Karpas-422 (cell line): ENCODE measurements at regions not wholly inside any gene's neighbourhood (a gene's known extent, or its start where the extent isn't known, plus 50 kb on each side); places are given as distances from the start of the nearest gene placed in this dataset.

Experiments used
- DNase-seq: peaks from one replicate; pipeline ENCODE4 v3.0.0-alpha.2; 2015
- H2AFZ ChIP-seq: fragments of 200-600 bp; sonication (generic); 2 replicates; pipeline ENCODE4 v1.6.1; 2014; ENCODE audit warnings: antibody characterized with exemption, low read length, mixed read lengths
- H3K27ac ChIP-seq: fragments of 200-600 bp; sonication (generic); 2 replicates; pipeline ENCODE4 v1.5.1; 2014; ENCODE audit warnings: mild to moderate bottlenecking, low read length, moderate library complexity
- H3K27me3 ChIP-seq: fragments of 200-600 bp; sonication (generic); 2 replicates; pipeline ENCODE4 v1.6.1; 2014; ENCODE audit warnings: low read length, mixed read lengths
- H3K36me3 ChIP-seq: fragments of 200-600 bp; sonication (generic); 2 replicates; pipeline ENCODE4 v1.6.1; 2014; ENCODE audit warnings: low read length, mixed read lengths; ENCODE audit not compliant: insufficient read depth
- H3K4me1 ChIP-seq: fragments of 200-600 bp; sonication (generic); 2 replicates; pipeline ENCODE4 v1.6.1; 2014; ENCODE audit warnings: mild to moderate bottlenecking, low read length, mixed read lengths
- H3K4me2 ChIP-seq: fragments of 200-600 bp; sonication (generic); 2 replicates; pipeline ENCODE4 v1.6.1; 2014; ENCODE audit warnings: low read length, low read depth, mild to moderate bottlenecking; ENCODE audit not compliant: poor library complexity, severe bottlenecking
- H3K4me3 ChIP-seq: fragments of 200-600 bp; sonication (generic); 2 replicates; pipeline ENCODE4 v1.5.1; 2014; ENCODE audit warnings: mild to moderate bottlenecking, antibody characterized with exemption, low read length, mixed read lengths
- H3K79me2 ChIP-seq: fragments of 200-600 bp; sonication (generic); 2 replicates; pipeline ENCODE4 v1.6.1; 2014; ENCODE audit warnings: mild to moderate bottlenecking, low read length, mixed read lengths
- H3K9ac ChIP-seq: fragments of 200-600 bp; sonication (generic); 2 replicates; pipeline ENCODE4 v1.6.0; 2014; ENCODE audit warnings: low read length
- H3K9me2 ChIP-seq: fragments of 200-600 bp; sonication (generic), shearing (Covaris generic); replicated peaks from 2 replicates; pipeline ENCODE4 v1.6.0; 2014; ENCODE audit warnings: mild to moderate bottlenecking, low read length, moderate library complexity; ENCODE audit not compliant: insufficient read depth
- H3K9me3 ChIP-seq: fragments of 300-700, 200-600 bp; sonication (generic); 2 replicates; pipeline ENCODE4 v1.6.1; 2014; ENCODE audit warnings: low read length, mixed read lengths
- H4K20me1 ChIP-seq: fragments of 200-600 bp; sonication (generic); 2 replicates; pipeline ENCODE4 v1.6.1; 2014; ENCODE audit warnings: mild to moderate bottlenecking, antibody characterized with exemption, low read length, low read depth; ENCODE audit not compliant: insufficient read depth

GRCh38 chr21:16248705-16249104 lies 518.9 kb downstream of the USP25 start:
- H3K9ac ChIP-seq, result no peak overlapping the region
- H3K27me3 ChIP-seq, result no peaks in the 10 kb centered on the region
- H3K4me2 ChIP-seq, result no peak overlapping the region
- no peak overlapping the region for H3K4me3 ChIP-seq
- no peak overlapping the region for H3K27ac ChIP-seq
- no peaks in the 10 kb centered on the region for H3K9me3 ChIP-seq
- no peaks in the 10 kb centered on the region for H3K79me2 ChIP-seq
- no peaks in the 10 kb centered on the region for H3K4me1 ChIP-seq
- DNase-seq, result no peak
- no peak overlapping the region for H2AFZ ChIP-seq
- H4K20me1 ChIP-seq, result no peaks in the 10 kb centered on the region
- no peaks in the 10 kb centered on the region for H3K36me3 ChIP-seq
- H3K9me2 ChIP-seq, result no peaks in the 10 kb centered on the region

- no peak overlapping the region for H3K4me3 ChIP-seq
- no peaks in the 10 kb centered on the region for H3K9me2 ChIP-seq
- H3K9ac ChIP-seq, result no peak overlapping the region
These were observed 520.5 kb downstream of the USP25 start for GRCh38 chr21:16250273-16250672.

GRCh38 chr21:16258844-16259611 lies 529.2 kb downstream of the USP25 start:
- H2AFZ ChIP-seq, result no peak overlapping the region
- no peak overlapping the region for H3K4me2 ChIP-seq
- H3K9ac ChIP-seq, result no peak overlapping the region

More at GRCh38 chr21:16250273-16250672, 520.5 kb downstream of the USP25 start:
- DNase-seq, result no peak
- Histone ChIP-seq H3K4me2 (no peak overlapping the region), H3K27me3 (no peaks in the 10 kb centered on the region), H4K20me1 (no peaks in the 10 kb centered on the region), H3K79me2 (no peaks in the 10 kb centered on the region), H2AFZ (no peak overlapping the region), H3K9me3 (no peaks in the 10 kb centered on the region), H3K4me1 (no peaks in the 10 kb centered on the region), H3K36me3 (no peaks in the 10 kb centered on the region), H3K27ac (no peak overlapping the region)

GRCh38 chr21:16262091-16262490 lies 532.3 kb downstream of the USP25 start:
- Histone ChIP-seq H3K9me2 (no peaks in the 10 kb centered on the region), H3K27ac (no peak overlapping the region), H3K36me3 (no peaks in the 10 kb centered on the region), H3K4me1 (no peaks in the 10 kb centered on the region), H3K4me2 (no peak overlapping the region), H3K9ac (no peak overlapping the region), H3K9me3 (no peaks in the 10 kb centered on the region), H3K79me2 (no peaks in the 10 kb centered on the region), H2AFZ (no peak overlapping the region), H4K20me1 (no peaks in the 10 kb centered on the region), H3K27me3 (no peaks in the 10 kb centered on the region), H3K4me3 (no peak overlapping the region)
- no peak for DNase-seq

More at GRCh38 chr21:16258844-16259611, 529.2 kb downstream of the USP25 start:
- Histone ChIP-seq H3K36me3 (no peaks in the 10 kb centered on the region), H3K27ac (no peak overlapping the region), H3K27me3 (no peaks in the 10 kb centered on the region), H4K20me1 (no peaks in the 10 kb centered on the region), H3K9me3 (no peaks in the 10 kb centered on the region), H3K9me2 (no peaks in the 10 kb centered on the region), H3K4me1 (no peaks in the 10 kb centered on the region), H3K79me2 (no peaks in the 10 kb centered on the region), H3K4me3 (no peak overlapping the region)
- no peak for DNase-seq

GRCh38 chr21:16264319-16264718 lies 534.5 kb downstream of the USP25 start:
- H3K4me2 ChIP-seq, result no peak overlapping the region

GRCh38 chr21:16269476-16269875 lies 539.7 kb downstream of the USP25 start:
- Histone ChIP-seq H3K4me2 (no peak overlapping the region), H3K9me3 (peaks cover 3% of the 10 kb centered on the region; the same call in 1 of the 2 replicates), H3K4me3 (no peak overlapping the region), H3K27me3 (no peaks in the 10 kb centered on the region), H3K9ac (no peak overlapping the region), H2AFZ (no peak overlapping the region), H3K36me3 (no peaks in the 10 kb centered on the region), H4K20me1 (no peaks in the 10 kb centered on the region), H3K9me2 (no peaks in the 10 kb centered on the region), H3K27ac (no peak overlapping the region), H3K79me2 (no peaks in the 10 kb centered on the region), H3K4me1 (no peaks in the 10 kb centered on the region)
- DNase-seq, result no peak

More at GRCh38 chr21:16264319-16264718, 534.5 kb downstream of the USP25 start:
- no peak overlapping the region for H3K27ac ChIP-seq
- no peak overlapping the region for H3K4me3 ChIP-seq
- no peaks in the 10 kb centered on the region for H3K27me3 ChIP-seq
- peaks cover 3% of the 10 kb centered on the region; the same call in 1 of the 2 replicates for H3K9me3 ChIP-seq
- DNase-seq, result no peak
- H3K79me2 ChIP-seq, result no peaks in the 10 kb centered on the region
- H3K4me1 ChIP-seq, result no peaks in the 10 kb centered on the region
- no peaks in the 10 kb centered on the region for H4K20me1 ChIP-seq
- H2AFZ ChIP-seq, result no peak overlapping the region
- H3K9me2 ChIP-seq, result no peaks in the 10 kb centered on the region
- H3K36me3 ChIP-seq, result no peaks in the 10 kb centered on the region
- H3K9ac ChIP-seq, result no peak overlapping the region

- H3K36me3 ChIP-seq, result no peaks in the 10 kb centered on the region
- no peak for DNase-seq
- no peak overlapping the region for H3K4me2 ChIP-seq
- no peaks in the 10 kb centered on the region for H3K79me2 ChIP-seq
- no peaks in the 10 kb centered on the region for H3K27me3 ChIP-seq
- no peaks in the 10 kb centered on the region for H4K20me1 ChIP-seq
- no peaks in the 10 kb centered on the region for H3K4me1 ChIP-seq
- no peak overlapping the region for H3K27ac ChIP-seq
- H3K9me2 ChIP-seq, result no peaks in the 10 kb centered on the region
- H3K4me3 ChIP-seq, result no peak overlapping the region
- H3K9ac ChIP-seq, result no peak overlapping the region
- no peaks in the 10 kb centered on the region; the same call in 1 of the 2 replicates for H3K9me3 ChIP-seq
- H2AFZ ChIP-seq, result no peak overlapping the region
These were observed 550.2 kb downstream of the USP25 start for GRCh38 chr21:16279731-16280581.

GRCh38 chr21:16280686-16281091 lies 550.9 kb downstream of the USP25 start:
- Histone ChIP-seq H3K4me1 (no peaks in the 10 kb centered on the region), H3K9ac (no peak overlapping the region), H3K36me3 (no peaks in the 10 kb centered on the region), H3K27me3 (no peaks in the 10 kb centered on the region), H4K20me1 (no peaks in the 10 kb centered on the region), H3K79me2 (no peaks in the 10 kb centered on the region), H3K4me3 (no peak overlapping the region), H3K4me2 (no peak overlapping the region), H3K27ac (no peak overlapping the region), H3K9me3 (no peaks in the 10 kb centered on the region; the same call in 1 of the 2 replicates), H3K9me2 (no peaks in the 10 kb centered on the region), H2AFZ (no peak overlapping the region)
- DNase-seq, result no peak
